ENCODE measurements at regions not wholly inside any gene's neighbourhood (a gene's known extent, or its start where the extent isn't known, plus 50 kb on each side); places are given as distances from the start of the nearest gene placed in this dataset.

- no peak for TF ChIP-seq CTCF (IDR thresholded peaks at IDR 0.05)
- no peak for TF ChIP-seq E2F4 (CRISPR knock-in tag; IDR thresholded peaks at IDR 0.05; ENCODE audit: borderline replicate concordance, low read depth)
- no peak for TF ChIP-seq ATF1 (CRISPR knock-in tag; IDR thresholded peaks at IDR 0.05)
- no peak for TF ChIP-seq NR3C1 (CRISPR knock-in tag; conservative IDR thresholded peaks at IDR 0.05; ENCODE audit: low read depth)
- TF ChIP-seq ZNF219 (CRISPR knock-in tag; IDR thresholded peaks at IDR 0.05; ENCODE audit: borderline replicate concordance) = no peak
Measured at GRCh38 chr11:25441421-25441820, 890.5 kb upstream of the ANO3 start.
